HG03571 (cell line): ENCODE measurements at regions not wholly inside any gene's neighbourhood (a gene's known extent, or its start where the extent isn't known, plus 50 kb on each side); places are given as distances from the start of the nearest gene placed in this dataset.
"Not testable (repeated sequence)": the region's sequence is repeated elsewhere in the genome, so short reads cannot be mapped to it uniquely, and the experiment has no call there.

ENCODE experiments used
- ATAC-seq: cut with Tn5 transposase; IDR thresholded peaks from one replicate; pipeline ENCODE4 v1.9.1; 2021; ENCODE audit not compliant: unreplicated experiment

DNA sequence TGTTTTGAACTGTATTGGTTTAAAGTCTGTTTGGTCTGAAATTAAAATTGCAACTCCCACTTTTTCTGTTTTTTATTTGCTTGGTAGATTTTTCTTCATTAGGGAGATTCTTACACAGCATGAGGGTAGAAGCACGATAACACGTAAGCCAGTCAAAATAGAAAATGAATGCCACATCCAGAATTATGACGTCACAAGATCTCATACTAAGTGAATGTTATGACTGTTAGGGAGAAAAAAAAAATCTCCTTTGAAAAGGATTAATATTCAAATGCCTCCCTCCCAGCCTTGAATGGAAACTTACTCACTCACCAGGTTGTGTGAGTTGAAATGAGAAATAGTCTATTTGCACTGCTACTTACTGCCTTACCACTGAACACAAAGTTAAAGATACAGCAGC lies 670.8 kb downstream of the TFAP2A start:
- no peak for ATAC-seq

DNA sequence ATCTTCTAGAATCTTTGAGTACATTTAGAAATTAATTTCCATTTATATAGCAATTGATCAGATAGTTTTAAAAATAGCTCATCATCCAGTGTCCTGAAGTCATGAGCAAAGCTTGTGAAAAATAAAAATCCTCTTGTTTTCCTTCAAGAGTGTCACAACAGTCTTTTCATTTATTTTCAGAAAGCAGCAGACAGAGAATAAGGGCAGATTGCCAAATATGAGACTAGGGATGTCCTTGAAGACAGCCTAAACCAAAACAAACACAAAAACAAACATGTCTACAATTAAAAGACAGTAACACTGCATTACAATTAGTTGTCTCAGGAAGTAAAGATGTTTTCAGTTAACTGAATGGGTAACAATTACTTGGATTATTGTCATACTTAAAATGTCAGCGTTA lies 682.8 kb downstream of the TFAP2A start:
- ATAC-seq, result no peak

DNA sequence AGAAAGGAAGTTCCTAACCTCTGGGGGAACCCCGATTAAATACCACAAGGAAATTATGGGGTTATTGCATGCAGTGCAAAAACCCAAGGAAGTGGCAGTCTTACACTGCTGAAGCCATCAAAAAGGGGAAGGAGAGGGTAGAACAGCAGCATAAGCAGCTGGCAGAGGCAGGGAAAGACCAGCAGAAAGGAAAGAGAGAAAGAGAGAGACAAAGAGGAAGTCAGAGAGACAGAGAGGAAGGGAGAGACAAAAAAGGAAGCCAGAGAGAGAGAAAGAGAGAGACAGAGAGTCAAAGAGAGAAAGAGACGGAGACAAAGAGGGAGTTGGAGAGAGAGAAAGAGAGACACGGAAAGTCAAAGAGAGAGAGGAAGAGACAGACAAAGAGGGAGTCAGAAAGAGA lies 689.1 kb downstream of the TFAP2A start:
- ATAC-seq, result not testable (repeated sequence)

DNA sequence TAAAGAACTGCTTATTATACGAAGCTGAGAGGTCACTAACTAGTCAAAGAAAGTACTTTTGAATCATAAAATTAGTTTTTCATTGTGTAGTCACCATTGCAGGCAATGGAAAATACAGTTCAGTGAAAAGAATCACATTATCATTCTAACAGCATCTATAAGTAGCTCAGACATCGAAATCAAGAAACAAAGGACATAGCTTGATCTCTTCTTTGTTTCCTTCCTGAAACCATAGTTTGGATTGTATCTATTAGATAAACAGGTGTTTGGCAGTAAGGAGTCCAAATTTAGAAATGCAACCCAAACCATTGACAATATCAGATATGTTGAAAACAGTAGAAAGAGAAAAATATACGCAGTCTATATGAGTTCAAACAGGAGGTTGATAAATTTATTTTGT lies 697.3 kb downstream of the TFAP2A start:
- ATAC-seq, result no peak

DNA sequence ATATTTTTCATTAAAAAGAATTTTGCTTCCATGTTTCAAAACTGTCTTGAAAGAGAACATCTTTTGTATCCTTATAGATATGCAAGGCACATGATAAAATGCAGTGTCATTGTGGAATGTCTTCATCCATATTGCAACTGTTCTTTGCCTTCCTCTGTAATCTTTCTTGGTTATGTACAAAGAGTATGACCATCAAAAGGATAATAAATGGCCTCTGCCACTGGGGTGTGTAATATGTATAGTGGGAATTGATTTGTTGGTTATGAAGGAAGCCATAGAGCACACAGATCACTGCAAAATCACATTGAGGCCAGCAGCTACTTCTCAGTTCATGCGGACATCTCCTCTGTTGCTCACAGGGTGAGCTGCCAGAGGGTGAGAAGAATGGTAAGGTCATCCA lies 703.5 kb downstream of the TFAP2A start:
- ATAC-seq, result no peak

DNA sequence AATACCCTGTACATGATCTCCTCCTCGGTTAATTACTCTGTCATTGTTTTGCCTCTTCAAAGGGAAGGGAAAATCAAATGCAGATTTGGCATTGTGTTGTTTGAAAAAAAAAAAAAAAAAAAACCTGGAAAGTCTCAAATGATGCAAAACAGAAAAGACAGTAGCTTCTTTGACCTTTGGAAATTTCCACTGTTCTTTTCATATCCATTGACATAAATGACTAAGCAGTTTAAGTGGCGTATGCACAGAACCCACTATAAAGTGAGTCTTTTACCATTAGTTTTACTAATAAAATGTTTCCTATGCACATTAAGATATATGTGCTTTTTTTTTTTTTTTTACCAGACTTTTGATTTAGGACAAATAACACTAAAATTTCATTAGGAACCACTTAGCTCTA lies 704.3 kb downstream of the TFAP2A start:
- ATAC-seq, result no peak

DNA sequence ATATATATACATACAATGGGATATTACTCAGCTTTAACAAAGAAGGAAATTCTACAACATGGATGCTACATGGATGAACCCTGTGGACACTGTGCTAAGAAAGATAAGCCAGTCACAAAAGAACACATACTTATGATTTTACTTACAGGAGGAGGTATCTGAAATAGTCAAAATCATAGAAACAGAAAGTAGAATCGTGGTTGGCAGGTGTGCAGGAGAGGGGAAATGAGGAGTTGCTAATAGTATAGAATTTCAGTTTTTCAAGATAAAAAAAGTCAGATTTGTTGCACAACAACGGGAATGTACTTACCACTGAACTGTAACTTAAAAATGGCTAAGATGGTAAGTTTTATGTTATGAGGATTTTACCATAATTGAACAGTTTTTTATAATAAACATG lies 706.3 kb downstream of the TFAP2A start:
- ATAC-seq, result no peak

DNA sequence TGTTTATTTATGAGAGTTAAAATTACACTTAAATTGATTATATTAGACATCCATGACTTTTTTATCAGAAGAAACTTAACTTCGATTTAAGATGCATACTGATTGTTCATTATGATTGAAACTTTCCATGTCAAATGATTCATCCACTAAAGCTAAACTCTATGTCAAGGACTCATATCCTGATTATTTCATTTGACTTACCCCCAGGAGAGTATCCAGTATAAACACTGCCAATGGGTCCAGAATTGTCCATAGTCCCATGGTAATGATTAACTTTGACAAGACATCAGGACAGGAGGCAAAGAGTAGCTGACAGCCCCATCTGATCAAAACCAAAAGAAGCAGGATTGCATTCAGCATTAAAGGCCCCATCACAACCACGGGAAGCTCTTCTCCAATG lies 709.9 kb downstream of the TFAP2A start:
- no peak for ATAC-seq

DNA sequence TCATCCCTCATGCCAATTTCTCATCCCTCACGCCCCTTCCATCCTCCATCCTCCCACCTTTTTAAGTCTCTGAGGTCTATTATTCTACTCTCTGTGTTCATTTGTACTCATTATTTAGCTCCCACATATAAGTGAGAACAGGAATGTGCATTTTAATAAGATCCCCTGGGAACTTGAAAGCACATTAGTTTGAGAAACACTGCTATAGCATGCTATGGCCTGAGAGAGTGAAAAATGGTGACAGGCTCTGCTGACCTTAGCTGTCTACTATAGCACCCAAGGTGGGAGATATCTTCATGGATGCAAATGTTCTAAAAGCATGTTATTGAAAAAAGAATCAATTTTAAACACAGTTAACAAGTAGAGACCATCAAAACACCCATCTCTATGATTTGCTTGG lies 712.0 kb downstream of the TFAP2A start:
- no peak for ATAC-seq

DNA sequence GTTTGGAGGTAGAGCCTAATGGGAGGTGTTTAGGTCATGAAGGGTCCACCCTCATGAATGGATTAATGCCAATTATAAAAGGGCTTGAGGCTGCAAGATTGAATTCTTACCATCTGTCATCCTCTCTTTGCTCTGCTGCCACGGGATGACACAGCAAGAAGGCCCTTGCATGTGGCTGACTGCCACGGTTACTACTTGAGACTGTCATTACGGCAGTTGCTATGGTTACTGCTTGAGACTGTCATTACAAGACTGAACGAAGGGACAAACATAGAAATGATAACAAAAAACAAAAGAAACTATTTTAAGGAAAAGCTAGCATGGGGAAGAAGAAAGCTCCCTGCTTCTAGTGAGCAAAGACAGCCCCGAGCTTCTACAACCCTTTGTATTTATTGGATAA lies 715.0 kb downstream of the TFAP2A start:
- ATAC-seq, result no peak

DNA sequence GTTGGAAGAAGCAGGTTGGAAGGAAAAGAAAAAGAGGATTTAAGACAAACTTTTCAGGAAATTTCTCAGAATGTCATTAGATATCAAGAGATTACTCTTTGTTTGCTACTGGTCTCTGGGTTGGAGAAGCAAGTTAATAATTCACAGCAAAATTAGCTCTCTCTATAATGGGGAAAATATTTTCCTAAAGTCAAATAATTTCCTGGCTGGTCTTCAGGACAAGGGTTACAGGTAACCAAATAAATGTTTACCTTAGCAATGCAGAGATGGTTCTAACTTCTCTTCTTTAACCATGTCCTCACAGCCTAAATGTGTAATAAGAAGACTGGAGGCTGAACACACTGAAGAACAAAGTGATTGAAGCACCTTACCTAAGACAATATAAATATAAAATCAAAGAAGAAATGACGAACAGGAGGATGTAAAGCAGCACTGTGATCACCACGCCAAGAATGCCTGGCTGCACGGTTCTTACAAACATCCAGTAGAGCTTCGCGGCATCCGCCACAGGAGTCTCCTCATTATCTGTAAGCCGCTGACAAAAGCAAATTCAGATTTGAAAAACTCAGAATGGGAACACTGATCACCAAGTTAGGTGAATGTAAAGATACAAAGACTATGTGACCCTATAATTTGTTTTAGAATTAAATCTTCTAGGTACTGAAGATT lies 717.5 kb downstream of the TFAP2A start:
- ATAC-seq, result no peak

DNA sequence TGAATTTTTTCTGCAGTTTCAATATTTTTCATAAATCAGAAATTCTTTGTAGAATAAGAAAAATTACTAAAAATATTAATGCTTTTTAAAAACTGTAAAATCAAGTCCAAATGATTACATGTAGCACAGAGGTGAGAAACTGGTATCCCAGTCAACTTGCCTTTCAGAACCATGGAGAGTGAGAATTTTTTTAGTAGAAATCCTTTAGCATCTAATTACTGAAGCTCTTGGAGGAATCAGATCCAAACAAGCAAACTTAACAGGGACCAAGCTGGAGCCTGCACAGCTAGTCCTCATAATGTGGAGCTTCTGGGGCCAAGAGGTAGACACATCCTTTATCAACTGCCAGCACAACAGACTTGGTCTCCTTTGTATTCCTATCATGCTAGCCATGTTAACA lies 724.5 kb downstream of the TFAP2A start:
- ATAC-seq, result no peak

DNA sequence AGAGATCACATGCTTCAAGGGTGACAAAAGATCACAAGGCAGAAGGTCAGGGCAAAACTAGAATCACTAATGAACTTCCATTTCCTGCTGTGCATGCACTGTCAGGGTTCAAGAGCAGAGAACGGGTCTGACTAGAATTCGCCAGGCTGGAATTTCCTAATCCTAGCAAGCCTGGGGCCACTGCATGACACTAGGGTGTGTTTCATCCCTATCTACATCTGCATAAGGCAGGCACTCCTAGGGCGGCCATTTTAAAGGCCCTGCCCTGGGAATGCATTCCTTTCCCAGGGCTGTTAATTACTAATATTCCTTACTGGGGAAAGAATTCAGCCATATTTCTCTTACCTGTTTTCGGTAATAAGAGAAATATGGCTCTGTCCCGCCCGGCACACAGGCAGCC lies 734.1 kb downstream of the TFAP2A start:
- ATAC-seq, result not testable (repeated sequence)

DNA sequence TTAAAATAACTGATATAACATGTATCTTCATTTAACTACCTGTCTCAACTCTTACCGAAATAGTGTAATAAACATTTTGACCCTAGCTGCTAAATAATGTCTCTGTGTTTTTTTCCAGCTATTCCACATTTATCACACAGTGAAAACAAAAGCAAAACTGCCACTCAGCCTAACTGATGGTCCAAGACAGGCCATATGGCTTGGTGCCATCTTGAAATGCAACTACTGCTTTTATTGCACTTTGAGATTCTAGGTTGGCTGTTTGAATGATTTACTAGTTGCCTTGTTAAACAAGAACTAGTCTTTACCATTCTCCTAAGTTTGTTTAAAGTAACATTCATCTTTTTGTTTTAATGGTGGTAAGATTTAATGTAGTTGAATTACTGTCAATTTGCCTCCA lies 739.8 kb downstream of the TFAP2A start:
- no peak for ATAC-seq

DNA sequence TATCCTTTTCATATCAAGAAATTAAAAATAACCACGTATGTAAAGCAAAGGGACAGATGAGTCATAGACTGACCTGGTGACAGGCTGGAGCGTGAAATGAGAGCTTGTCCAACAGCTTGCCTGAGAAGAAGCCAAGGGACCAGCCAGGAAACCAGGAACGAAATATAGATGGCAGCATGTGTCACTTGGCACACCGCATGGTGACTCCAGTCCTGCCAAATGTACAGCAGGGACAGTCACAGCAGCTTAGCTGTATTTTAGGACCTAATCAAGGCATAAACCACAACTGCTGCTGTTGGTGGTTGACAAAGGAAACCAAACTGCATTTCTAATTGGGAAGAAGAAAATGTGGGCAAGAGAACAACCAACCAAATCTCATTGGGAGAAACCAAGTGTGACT lies 755.0 kb downstream of the TFAP2A start:
- no peak for ATAC-seq

DNA sequence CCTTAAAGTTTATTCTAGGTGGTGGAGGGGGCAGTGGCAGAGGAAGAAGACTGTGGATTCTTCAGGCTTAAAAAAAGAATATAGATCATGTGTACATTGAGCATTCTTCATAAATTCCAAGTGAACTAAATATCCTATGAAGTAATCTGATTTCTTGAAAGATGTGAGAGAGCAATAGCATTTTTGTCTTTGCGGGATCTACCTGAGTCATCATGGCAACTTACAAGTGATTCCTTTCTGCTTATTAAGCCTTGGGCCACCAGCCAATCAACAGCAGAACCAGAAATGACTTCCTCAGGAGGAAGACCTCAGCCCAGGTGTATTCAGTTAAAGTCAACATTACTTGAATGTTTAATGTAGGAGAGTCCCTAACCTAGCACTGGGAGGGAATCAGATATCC lies 756.9 kb downstream of the TFAP2A start:
- ATAC-seq, result no peak

DNA sequence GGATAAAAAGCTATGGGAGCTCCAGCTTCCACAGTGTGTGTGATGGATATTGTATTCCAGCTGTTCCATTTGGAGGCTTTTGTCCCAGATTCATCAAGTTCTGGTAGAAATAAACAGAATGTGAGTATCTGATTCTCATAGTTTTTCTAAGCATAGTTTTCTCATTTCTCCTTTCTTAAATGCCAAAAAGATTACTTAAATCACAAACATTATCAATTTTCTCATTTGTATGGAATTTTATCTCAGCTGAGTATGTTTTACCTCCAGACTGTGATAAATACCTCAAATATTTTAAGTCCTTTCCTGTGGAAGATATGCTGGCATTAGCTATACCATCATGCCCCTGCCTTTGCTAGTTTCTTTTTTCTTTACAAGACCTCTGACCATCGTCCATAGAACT lies 767.3 kb downstream of the TFAP2A start:
- ATAC-seq, result no peak

DNA sequence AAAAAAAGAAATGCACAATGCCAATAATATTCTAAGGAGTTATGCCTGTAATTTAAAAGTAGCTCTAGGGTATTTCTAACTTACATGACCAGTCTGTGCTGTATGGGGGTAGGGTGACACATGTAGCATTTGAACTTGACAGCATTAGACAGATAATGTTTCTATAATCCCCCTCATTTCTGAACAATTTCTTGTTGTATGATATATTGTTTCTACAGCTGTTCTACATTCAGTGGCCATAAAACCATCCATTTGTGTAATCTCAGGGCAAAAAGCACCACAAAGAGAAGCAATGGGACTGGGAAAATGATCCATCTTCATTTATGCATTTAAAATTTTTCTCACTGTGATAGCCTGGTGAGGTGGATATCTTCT lies 767.8 kb downstream of the TFAP2A start:
- ATAC-seq, result no peak

DNA sequence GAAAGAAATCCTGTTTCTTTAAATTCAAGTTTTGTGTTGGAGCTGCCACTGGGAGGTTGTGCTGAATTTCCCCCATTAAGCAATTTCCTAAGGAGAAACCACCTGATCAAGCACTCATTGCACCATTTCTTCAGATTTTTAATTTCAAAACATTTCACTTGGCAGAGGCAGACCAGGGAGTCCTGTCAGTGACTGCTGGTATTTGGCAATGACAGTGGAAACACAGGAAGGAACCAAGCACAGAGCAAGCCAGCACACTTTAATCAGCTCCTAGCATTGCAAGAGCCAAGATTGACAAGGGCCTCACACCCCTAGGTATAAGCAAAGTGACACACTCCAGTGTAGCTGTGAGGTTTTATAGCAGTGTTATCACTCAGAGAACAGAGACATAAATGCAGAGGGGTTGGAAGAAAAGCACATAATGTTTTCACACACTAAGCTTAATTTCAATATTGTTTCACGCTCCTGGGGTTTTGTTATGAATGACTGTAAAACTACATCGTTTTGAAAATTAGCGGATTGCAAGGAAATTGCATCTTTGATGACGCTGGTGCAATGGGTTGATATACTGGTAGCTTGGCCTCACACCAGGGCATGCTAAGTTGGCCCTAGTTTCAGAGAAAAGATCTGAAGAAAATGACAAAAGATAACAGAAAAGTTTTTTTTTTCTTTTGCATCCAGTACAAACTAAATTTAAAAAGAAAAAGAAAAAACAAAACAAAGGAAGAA lies 768.4 kb downstream of the TFAP2A start:
- no peak for ATAC-seq

DNA sequence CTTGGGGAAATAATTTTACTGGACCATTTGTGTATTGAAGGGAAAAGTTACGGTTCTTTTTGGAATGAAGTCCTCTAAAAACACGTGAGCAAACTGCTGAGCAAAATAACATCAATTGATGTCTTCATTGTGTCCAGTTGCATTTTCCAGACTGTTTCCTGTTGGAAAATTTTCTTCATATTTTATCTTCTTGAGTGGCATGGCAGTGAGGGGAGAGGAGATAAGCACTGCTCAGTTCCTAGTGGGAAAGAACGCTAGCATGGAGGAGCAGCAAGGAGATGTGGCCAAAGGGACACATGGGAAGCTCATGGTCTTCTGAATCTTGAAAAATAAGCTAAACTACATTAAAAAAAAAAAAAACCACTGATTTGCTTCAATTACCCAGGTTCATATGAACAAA lies 776.0 kb downstream of the TFAP2A start:
- ATAC-seq, result no peak

DNA sequence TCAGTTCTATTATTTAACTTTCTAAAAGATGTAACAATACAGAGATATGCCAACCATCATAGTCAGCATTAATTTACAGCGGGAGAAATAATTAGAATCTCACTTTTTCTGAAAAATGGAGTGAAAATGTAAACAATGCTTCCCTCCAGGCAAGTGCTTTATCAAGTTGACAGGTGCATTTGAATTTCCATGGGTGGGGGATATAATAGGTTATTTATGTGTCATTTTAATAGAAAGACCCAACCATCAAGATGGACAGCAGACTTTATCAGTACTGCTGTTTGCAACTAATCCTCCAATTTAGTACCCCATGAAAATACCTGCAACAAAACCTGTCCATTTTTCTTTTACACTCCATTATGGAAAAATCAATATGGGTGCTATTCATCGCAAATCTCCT lies 780.1 kb downstream of the TFAP2A start:
- no peak for ATAC-seq

DNA sequence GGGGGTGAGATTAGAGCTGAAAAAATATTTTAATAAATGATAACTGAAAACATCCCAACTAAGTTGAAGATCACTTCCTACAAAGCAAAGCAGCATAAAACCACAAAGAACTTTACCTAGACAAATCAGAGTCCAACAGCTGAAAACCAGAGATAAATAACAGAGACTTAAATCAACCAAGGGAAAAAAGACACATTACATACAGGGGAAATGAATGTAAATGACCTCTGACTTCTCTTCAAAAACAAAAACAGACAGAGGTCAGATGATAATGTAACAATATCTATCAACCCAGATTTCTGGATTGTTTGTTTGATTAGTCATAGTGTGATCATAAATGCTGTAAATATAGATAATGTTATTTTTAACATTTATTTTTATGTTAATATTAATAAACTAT lies 782.8 kb downstream of the TFAP2A start:
- no peak for ATAC-seq

DNA sequence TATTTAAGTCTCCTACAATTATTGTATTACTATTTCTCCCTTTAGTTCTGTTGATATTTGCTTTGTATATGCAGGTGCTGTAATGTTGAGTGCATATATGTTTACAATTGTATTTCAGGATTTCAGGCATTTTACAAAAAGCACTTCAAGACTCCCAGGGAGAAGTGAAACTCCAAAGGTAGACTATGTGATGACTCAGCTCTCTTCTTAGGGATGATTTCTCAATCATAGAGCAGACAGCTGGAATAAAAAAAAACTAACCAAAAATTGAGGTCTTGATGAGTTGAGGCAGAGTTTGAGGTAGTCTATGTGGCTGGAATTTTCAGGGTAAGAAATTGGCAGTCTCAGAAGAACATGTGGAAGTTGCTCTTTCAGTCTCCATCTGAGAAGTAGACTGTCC lies 786.1 kb downstream of the TFAP2A start:
- no peak for ATAC-seq
